ENCODE measurements at regions not wholly inside any gene's neighbourhood (a gene's known extent, or its start where the extent isn't known, plus 50 kb on each side); places are given as distances from the start of the nearest gene placed in this dataset.

GRCh38 chr10:23912884-23913404 is 296.0 kb upstream of the KIAA1217 start:
- no peak for DNase-seq
- no peaks in the 10 kb centered on the region for H3K36me3 ChIP-seq (ENCODE audit: insufficient read depth, low read length)
- peaks cover 6% of the 10 kb centered on the region for H3K27me3 ChIP-seq (ENCODE audit: insufficient read depth, low read length, poor library complexity)
- no peak overlapping the region for H3K4me3 ChIP-seq (ENCODE audit: low read depth in 1 of 2, low read length in 2 of 2)
- H4K20me1 ChIP-seq (ENCODE audit: insufficient read depth, low read length) = no peaks in the 10 kb centered on the region
- no peaks in the 10 kb centered on the region for H3K9me3 ChIP-seq (ENCODE audit: insufficient read depth, low read length, severe bottlenecking)
- no peak overlapping the region for H3K4me2 ChIP-seq (ENCODE audit: insufficient read depth, low read length)
- no peak overlapping the region for H2AFZ ChIP-seq (ENCODE audit: low read depth, low read length)
- no peaks in the 10 kb centered on the region for H3K79me2 ChIP-seq (ENCODE audit: insufficient read depth, low read length)
- H3K27ac ChIP-seq (ENCODE audit: low read length) = no peak overlapping the region
- TF ChIP-seq CTCF (IDR thresholded peaks at IDR 0.05; ENCODE audit: borderline replicate concordance, extremely low read depth, low read length, poor library complexity, severe bottlenecking) (no peak), EZH2 (IDR thresholded peaks at IDR 0.05; ENCODE audit: borderline replicate concordance, low read depth, low read length, severe bottlenecking) (no peak)
- no peak for ATAC-seq (ENCODE audit: insufficient read depth, low read depth)
- no peaks in the 10 kb centered on the region for H3K4me1 ChIP-seq (ENCODE audit: insufficient read depth, low read length)
- H3K9ac ChIP-seq (ENCODE audit: low read depth, low read length) = no peak overlapping the region

- DNase-seq (no peak), ATAC-seq (ENCODE audit: insufficient read depth, low read depth) (no peak)
- Histone ChIP-seq H3K9ac (ENCODE audit: low read depth, low read length) (no peak overlapping the region), H3K9me3 (ENCODE audit: insufficient read depth, low read length, severe bottlenecking) (no peaks in the 10 kb centered on the region), H4K20me1 (ENCODE audit: insufficient read depth, low read length) (no peaks in the 10 kb centered on the region), H3K4me3 (ENCODE audit: low read depth in 1 of 2, low read length in 2 of 2) (no peak overlapping the region), H2AFZ (ENCODE audit: low read depth, low read length) (no peak overlapping the region), H3K27me3 (ENCODE audit: insufficient read depth, low read length, poor library complexity) (peaks cover 6% of the 10 kb centered on the region), H3K4me2 (ENCODE audit: insufficient read depth, low read length) (no peak overlapping the region), H3K27ac (ENCODE audit: low read length) (no peak overlapping the region), H3K4me1 (ENCODE audit: insufficient read depth, low read length) (no peaks in the 10 kb centered on the region), H3K36me3 (ENCODE audit: insufficient read depth, low read length) (no peaks in the 10 kb centered on the region), H3K79me2 (ENCODE audit: insufficient read depth, low read length) (no peaks in the 10 kb centered on the region)
- no peak for TF ChIP-seq EZH2 (IDR thresholded peaks at IDR 0.05; ENCODE audit: borderline replicate concordance, low read depth, low read length, severe bottlenecking)
- no peak for TF ChIP-seq CTCF (IDR thresholded peaks at IDR 0.05; ENCODE audit: borderline replicate concordance, extremely low read depth, low read length, poor library complexity, severe bottlenecking)
Observed at GRCh38 chr10:23914641-23915040, 294.3 kb upstream of the KIAA1217 start.

DNA sequence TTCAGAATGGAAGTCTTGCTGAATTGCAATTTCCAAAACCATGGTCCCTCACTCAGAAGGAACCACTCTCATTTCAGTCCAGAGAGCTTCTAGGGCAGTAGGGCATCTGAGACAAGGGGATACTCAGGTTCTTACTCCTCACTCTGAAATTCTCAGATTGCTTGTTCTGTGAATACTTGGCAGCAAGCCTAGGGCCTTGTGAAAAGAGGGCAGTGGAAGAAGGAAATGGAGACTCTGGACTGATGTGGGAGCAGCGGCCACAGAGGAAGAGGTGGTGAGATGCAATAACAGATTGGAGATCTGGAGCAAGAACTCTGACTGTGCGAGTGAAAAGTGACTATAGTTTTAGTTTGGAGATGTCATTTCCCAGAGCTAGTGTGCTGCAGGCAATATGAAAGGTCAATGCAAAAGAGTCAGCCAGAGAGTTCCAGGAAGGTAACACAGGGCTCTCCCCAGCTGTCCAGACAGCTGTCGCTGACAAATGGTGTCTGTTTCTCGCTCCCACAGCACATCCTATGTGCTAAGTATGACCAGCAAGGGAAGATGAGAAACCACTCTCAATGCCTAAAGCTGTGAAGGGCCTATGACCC is 291.6 kb upstream of the KIAA1217 start:
- TF ChIP-seq EZH2 (IDR thresholded peaks at IDR 0.05; ENCODE audit: borderline replicate concordance, low read depth, low read length, severe bottlenecking) (no peak), CTCF (IDR thresholded peaks at IDR 0.05; ENCODE audit: borderline replicate concordance, extremely low read depth, low read length, poor library complexity, severe bottlenecking) (no peak)
- no peak overlapping the region for H2AFZ ChIP-seq (ENCODE audit: low read depth, low read length)
- no peak overlapping the region for H3K4me3 ChIP-seq (ENCODE audit: low read depth in 1 of 2, low read length in 2 of 2)
- no peak overlapping the region for H3K4me2 ChIP-seq (ENCODE audit: insufficient read depth, low read length)
- H3K9ac ChIP-seq (ENCODE audit: low read depth, low read length) = no peak overlapping the region
- no peaks in the 10 kb centered on the region for H4K20me1 ChIP-seq (ENCODE audit: insufficient read depth, low read length)
- no peaks in the 10 kb centered on the region for H3K79me2 ChIP-seq (ENCODE audit: insufficient read depth, low read length)
- no peaks in the 10 kb centered on the region for H3K9me3 ChIP-seq (ENCODE audit: insufficient read depth, low read length, severe bottlenecking)
- peaks cover 6% of the 10 kb centered on the region for H3K27me3 ChIP-seq (ENCODE audit: insufficient read depth, low read length, poor library complexity)
- ATAC-seq (ENCODE audit: insufficient read depth, low read depth) = no peak
- DNase-seq = no peak
- H3K36me3 ChIP-seq (ENCODE audit: insufficient read depth, low read length) = no peaks in the 10 kb centered on the region
- H3K4me1 ChIP-seq (ENCODE audit: insufficient read depth, low read length) = no peaks in the 10 kb centered on the region
- H3K27ac ChIP-seq (ENCODE audit: low read length) = no peak overlapping the region

All from DND-41 (cell line).